WERI-Rb-1 (cell line): ENCODE measurements at regions not wholly inside any gene's neighbourhood (a gene's known extent, or its start where the extent isn't known, plus 50 kb on each side); places are given as distances from the start of the nearest gene placed in this dataset.

Experiments used
- DNase-seq: peaks from one replicate; pipeline ENCODE4 v3.0.0-alpha.2; 2020
- H3K27ac ChIP-seq: fragments of 250-450 bp; sonication (Bioruptor Pico); 2 replicates; pipeline ENCODE4 v1.5.1; 2020; ENCODE audit warnings: mild to moderate bottlenecking, moderate library complexity
- H3K27me3 ChIP-seq: fragments of 250-450 bp; sonication (Bioruptor Pico); 2 replicates; pipeline ENCODE4 v1.5.1; 2021; ENCODE audit warnings: mild to moderate bottlenecking, low read depth, moderate library complexity; ENCODE audit not compliant: insufficient read depth, severe bottlenecking
- H3K36me3 ChIP-seq: fragments of 250-450 bp; sonication (Bioruptor Pico); 2 replicates; pipeline ENCODE4 v1.5.1; 2020; ENCODE audit warnings: mild to moderate bottlenecking, moderate library complexity
- H3K4me3 ChIP-seq: 2 replicates; pipeline ENCODE4 v1.5.1; 2011; ENCODE audit warnings: low read depth, mild to moderate bottlenecking, control low read depth, low read length
- H3K9me3 ChIP-seq: fragments of 250-450 bp; sonication (Bioruptor Pico); 2 replicates; pipeline ENCODE4 v1.5.1; 2021; ENCODE audit warnings: mild to moderate bottlenecking, moderate library complexity; ENCODE audit not compliant: severe bottlenecking
- TF ChIP-seq, protein P1 (sequence below): IDR thresholded peaks from 2 replicates; pipeline ENCODE4 v1.5.1; 2011; ENCODE audit warnings: low read depth, mild to moderate bottlenecking, control low read depth, inconsistent platforms, low read length

DNA sequence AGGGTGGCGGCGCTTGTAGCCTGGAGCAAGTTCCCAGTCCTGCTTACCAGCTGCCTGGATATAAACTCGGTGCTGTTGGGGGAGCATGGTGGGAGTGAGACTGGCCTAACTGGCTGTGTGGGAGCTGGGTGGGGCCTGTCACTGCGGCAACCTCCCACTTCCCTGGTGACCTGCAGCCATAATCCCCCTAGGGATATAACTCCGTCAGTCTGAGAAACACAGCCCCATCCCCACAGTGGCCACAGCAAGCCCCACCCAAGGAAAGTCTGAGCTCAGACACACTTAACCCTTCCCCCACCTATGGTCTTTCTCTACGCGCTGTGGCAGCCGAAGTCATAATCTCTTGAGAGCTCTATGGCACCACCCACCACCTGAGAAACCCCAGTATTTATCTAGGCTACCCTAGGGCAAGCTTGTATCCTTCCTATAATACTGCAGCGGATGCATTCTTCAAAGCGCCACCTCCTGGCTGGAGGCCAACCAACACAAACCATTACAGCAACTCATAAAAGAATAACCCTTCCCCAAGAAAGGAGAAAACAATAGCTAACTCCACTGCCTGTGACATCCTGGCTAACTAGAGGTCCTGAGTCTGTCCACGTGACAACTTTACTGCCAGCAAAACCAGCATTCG is 57.4 kb downstream of the ZNF648 start:
- no peak overlapping the region for H3K4me3 ChIP-seq
- no peak for DNase-seq
- H3K9me3 ChIP-seq, result no peaks in the 10 kb centered on the region
- H3K27ac ChIP-seq, result no peak overlapping the region
- no peaks in the 10 kb centered on the region for H3K27me3 ChIP-seq
- TF ChIP-seq, protein P1, sequence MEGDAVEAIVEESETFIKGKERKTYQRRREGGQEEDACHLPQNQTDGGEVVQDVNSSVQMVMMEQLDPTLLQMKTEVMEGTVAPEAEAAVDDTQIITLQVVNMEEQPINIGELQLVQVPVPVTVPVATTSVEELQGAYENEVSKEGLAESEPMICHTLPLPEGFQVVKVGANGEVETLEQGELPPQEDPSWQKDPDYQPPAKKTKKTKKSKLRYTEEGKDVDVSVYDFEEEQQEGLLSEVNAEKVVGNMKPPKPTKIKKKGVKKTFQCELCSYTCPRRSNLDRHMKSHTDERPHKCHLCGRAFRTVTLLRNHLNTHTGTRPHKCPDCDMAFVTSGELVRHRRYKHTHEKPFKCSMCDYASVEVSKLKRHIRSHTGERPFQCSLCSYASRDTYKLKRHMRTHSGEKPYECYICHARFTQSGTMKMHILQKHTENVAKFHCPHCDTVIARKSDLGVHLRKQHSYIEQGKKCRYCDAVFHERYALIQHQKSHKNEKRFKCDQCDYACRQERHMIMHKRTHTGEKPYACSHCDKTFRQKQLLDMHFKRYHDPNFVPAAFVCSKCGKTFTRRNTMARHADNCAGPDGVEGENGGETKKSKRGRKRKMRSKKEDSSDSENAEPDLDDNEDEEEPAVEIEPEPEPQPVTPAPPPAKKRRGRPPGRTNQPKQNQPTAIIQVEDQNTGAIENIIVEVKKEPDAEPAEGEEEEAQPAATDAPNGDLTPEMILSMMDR, result no peak
- no peaks in the 10 kb centered on the region for H3K36me3 ChIP-seq

DNA sequence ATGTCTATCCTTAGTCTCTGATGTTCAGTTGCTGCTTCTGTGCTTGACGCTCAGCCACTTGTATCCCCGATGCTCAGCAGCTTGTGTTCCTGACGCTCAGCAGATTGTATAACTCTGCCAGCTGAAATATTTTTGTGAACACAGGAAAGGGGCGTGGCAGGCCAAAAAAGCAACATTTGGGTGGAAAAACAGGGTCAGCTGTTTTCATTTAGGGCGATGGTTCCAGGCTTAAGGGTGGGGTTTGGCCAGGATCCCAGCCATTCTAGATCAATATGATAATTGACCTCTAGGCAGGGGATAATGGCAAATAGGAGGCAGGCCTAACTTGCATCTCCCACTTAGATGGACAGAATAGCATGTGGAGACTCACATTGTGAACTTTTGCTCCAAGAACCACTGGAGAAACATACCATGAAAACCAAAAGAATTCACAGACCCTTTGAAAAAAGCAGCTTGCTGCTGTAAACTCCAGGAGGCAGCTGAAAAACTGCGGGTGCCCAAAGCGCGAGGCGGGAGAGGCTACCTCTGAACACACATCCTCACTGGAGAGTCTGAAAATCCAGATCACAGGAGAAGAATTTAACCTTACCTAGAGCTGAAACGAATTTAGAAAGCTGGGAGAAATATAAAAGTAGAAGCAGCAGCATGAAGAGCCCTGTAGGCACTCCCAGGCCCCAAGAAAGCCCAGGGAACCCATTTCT is 58.3 kb downstream of the ZNF648 start:
- H3K9me3 ChIP-seq, result no peaks in the 10 kb centered on the region
- H3K36me3 ChIP-seq, result no peaks in the 10 kb centered on the region
- H3K27me3 ChIP-seq, result no peaks in the 10 kb centered on the region
- no peak for DNase-seq
- H3K27ac ChIP-seq, result no peak overlapping the region
- TF ChIP-seq, protein P1, result no peak
- no peak overlapping the region for H3K4me3 ChIP-seq

DNA sequence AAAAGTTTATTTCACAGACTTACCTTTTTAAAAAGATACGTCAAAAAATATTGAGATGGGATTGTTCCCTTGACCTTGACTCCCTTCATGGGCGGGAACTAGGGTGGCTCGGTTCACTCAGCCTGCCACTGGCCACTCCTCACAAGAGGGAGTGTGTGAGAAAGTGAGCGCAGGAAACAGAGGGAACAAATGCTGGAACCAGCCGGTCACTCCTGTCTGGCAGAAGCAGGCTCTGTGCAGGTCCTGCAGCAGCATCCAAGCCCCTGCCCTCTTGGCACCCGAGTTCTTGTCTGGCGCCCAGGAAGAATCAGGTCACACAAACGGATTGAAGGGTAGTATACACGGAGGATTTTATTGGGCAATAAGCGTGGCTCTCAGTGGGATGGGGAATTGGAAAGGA is 58.9 kb downstream of the ZNF648 start:
- Histone ChIP-seq H3K27me3 (no peaks in the 10 kb centered on the region), H3K27ac (no peak overlapping the region), H3K9me3 (no peaks in the 10 kb centered on the region), H3K4me3 (no peak overlapping the region), H3K36me3 (no peaks in the 10 kb centered on the region)
- TF ChIP-seq, protein P1, result no peak
- DNase-seq, result no peak

DNA sequence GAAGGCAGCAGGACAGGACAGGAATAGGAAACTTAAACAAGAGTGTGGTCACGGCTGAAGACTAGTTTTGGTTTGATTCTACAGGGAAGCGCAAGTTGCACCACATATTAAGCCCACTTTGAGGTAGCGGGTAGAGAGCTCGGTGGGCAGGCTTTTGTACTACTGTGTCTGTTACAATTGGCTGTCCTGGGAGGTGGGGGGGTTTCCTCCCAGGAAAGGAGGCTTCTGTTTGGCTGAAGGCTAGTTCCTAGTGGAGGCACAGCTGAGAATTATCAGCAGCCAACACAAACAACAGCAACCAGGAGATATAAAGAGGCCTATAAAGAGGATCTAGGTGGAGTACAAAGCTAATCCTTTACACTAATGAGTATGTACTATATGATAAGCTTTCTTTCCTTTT is 62.7 kb downstream of the ZNF648 start:
- TF ChIP-seq, protein P1, result no peak
- DNase-seq, result no peak
- Histone ChIP-seq H3K27me3 (no peaks in the 10 kb centered on the region), H3K36me3 (no peaks in the 10 kb centered on the region), H3K9me3 (no peaks in the 10 kb centered on the region), H3K4me3 (no peak overlapping the region), H3K27ac (no peak overlapping the region)

DNA sequence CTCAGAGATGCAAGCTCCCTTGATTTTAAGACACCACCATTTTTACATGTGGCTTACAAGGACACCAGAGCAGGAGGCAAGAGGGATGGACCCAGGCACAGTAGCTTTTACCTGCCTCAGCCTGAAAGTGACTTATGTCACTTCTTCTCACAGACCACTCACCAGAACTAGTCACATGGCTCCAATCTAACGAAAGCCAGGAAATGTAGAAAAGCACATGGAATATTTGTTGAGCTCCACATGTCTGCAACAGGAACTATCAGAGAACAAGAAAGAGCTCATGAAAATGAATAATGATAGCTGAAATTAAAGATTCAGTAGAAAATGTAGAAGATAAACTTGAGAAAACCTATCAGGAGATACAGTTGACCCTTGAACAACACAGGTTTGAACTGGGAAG is 69.4 kb downstream of the ZNF648 start:
- DNase-seq, result no peak
- Histone ChIP-seq H3K9me3 (no peaks in the 10 kb centered on the region), H3K4me3 (no peak overlapping the region), H3K36me3 (no peaks in the 10 kb centered on the region), H3K27ac (no peak overlapping the region), H3K27me3 (no peaks in the 10 kb centered on the region)
- TF ChIP-seq, protein P1, result no peak
